ENCODE measurements at regions not wholly inside any gene's neighbourhood (a gene's known extent, or its start where the extent isn't known, plus 50 kb on each side); places are given as distances from the start of the nearest gene placed in this dataset.

- no peaks in the 10 kb centered on the region for H3K36me3 Mint-ChIP-seq (ENCODE audit: insufficient read depth)
- ATAC-seq (no peak), DNase-seq (no peak)
- no peaks in the 10 kb centered on the region for H3K4me1 Mint-ChIP-seq (ENCODE audit: low read depth)
- H3K27me3 Mint-ChIP-seq (ENCODE audit: low read depth), result no peaks in the 10 kb centered on the region
- no peaks in the 10 kb centered on the region for H3K9me3 Mint-ChIP-seq
- H3K4me3 Mint-ChIP-seq, result no peak overlapping the region
These were observed 55.9 kb upstream of the RERGL start for GRCh38 chr12:18145924-18146323.

DNA sequence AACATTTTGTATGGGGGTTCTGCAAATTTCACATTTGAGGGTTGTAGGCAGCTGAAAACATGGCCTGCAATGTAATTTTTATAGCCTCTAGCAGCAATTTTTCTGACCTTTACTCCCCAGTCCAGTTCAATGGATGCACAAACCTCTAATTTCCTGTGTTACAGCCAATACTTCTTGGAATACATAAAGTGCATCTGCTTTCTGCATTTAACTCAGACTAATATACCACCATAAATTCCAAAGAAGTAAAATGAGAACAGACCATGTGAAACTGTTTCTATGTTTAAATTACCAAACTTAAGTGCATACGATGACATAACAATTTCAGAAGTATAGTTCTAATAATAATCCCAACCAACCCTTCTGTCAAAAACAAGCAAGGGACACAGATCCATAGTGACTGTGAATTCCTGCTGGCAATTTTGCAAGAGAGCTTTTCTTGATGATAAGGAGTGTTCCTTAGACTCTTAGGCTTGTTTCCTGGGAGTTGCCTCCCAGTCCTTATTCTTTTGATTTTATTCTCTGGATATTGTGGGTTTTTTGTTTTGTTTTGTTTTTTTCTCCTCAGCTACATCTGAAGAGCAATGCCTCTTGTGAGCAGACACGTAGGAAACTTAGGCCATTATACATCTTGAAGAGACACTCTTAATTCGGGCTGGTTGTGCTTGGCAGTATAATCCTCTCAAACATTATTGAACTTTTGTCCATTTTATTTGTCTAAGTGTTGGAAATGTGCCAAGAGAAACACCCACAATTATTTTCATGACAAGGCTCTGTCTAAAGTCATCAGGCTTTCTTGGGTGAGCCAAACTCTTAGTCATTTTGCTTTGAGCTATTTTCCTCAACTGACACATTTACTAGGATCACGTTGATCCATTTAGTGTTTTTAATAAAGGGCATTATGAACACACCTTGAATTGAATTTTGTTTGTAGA lies 51.3 kb upstream of the RERGL start:
- Mint-ChIP-seq H3K4me3 (no peak overlapping the region), H3K9me3 (no peaks in the 10 kb centered on the region), H3K36me3 (ENCODE audit: insufficient read depth) (no peaks in the 10 kb centered on the region), H3K4me1 (ENCODE audit: low read depth) (no peaks in the 10 kb centered on the region), H3K27me3 (ENCODE audit: low read depth) (no peaks in the 10 kb centered on the region)
- no peak for ATAC-seq
- no peak for DNase-seq

DNA sequence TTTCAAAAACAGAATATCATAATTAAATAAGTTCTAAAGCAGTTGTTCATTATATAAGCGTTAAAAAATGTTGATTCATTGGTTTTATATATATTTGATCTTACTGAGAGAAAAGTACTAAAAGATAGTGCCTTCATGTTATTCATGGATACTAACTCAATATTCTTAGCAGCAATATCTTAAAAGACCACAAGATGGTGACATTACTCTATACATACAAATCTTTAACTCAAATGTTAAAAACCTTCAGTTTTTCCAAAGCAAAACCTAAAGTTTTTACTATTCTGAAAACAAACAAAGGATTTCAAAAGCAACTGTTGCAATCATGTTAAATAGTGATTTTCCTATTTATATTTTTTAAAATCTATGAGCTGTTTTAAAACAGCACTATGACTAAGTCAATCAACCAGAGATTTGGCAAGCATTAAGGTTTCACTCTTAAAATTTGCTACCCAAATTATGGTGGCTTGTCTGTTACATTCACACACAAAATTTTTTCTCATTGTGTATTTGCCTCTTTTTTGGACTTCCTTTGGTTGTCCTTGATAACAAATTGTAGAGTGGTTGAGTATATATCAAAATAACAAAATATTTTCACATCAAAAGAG lies 50.1 kb upstream of the RERGL start:
- H3K4me3 Mint-ChIP-seq, result no peak overlapping the region
- no peak for ATAC-seq
- H3K4me1 Mint-ChIP-seq (ENCODE audit: low read depth), result no peaks in the 10 kb centered on the region
- H3K36me3 Mint-ChIP-seq (ENCODE audit: insufficient read depth), result no peaks in the 10 kb centered on the region
- H3K9me3 Mint-ChIP-seq, result no peaks in the 10 kb centered on the region
- no peaks in the 10 kb centered on the region for H3K27me3 Mint-ChIP-seq (ENCODE audit: low read depth)
- DNase-seq, result no peak

Data from activated T-cell treated with anti-CD3 and anti-CD28 coated beads, Interleukin-2, amount 50 U/mL, for 4 hours (primary cell).